Cardiac muscle cell (in vitro differentiated cells and primary cell): ENCODE measurements at regions not wholly inside any gene's neighbourhood (a gene's known extent, or its start where the extent isn't known, plus 50 kb on each side); places are given as distances from the start of the nearest gene placed in this dataset.

Experiments
- DNase-seq, 2 donors: peaks; one replicate each; pipeline versions ENCODE4 v3.0.0 to v3.0.0-alpha.2; 2010 to 2017; ENCODE audit warnings: low read depth in 1 of 2, low spot score in 1 of 2
- H3K27ac ChIP-seq: fragments of 200-600 bp; sonication (generic); 2 replicates; pipeline ENCODE4 v1.5.1; 2016
- H3K27me3 ChIP-seq: fragments of 200-600 bp; sonication (generic); 2 replicates; pipeline ENCODE4 v1.6.0; 2016; ENCODE audit warnings: control low read depth
- H3K36me3 ChIP-seq: fragments of 200-600 bp; sonication (generic); 2 replicates; pipeline ENCODE4 v1.5.1; 2016; ENCODE audit warnings: control low read depth
- H3K4me1 ChIP-seq: fragments of 200-600 bp; sonication (generic); 2 replicates; pipeline ENCODE4 v1.8.1; 2017; ENCODE audit warnings: low read depth, mild to moderate bottlenecking, mixed run types
- H3K4me3 ChIP-seq: fragments of 200-600 bp; sonication (generic); 2 replicates; pipeline ENCODE4 v1.5.1; 2016; ENCODE audit warnings: mild to moderate bottlenecking
- H3K9me3 ChIP-seq: fragments of 200-600 bp; sonication (generic); 2 replicates; pipeline ENCODE4 v1.5.1; 2017; ENCODE audit warnings: low read depth, mild to moderate bottlenecking, control low read depth
- TF ChIP-seq, protein P1 (sequence below): IDR thresholded peaks from 2 replicates; pipeline ENCODE4 v1.5.1; 2012; ENCODE audit warnings: low read depth, mild to moderate bottlenecking, low read length

DNA sequence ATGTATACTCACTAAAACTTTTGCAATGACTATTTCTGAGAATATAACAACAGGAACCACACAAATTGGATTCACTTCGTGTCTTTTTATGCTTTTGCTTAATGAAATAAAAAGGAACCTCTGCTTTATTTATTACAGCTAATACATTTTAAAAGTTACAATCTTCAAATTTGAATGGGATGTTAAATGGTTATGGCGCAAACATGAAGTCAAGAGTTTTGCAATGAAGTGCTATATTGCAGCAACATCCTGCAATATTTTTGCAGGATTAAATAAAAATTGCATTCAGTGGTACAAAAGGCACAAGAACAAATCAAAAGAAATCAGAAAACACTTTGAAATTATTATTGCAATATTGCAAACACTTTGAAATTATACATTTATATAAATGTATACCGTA lies 1519.0 kb upstream of the MIR17HG start:
- no peaks in the 10 kb centered on the region for H3K4me1 ChIP-seq
- H3K27ac ChIP-seq: no peak overlapping the region
- no peak for DNase-seq
- no peaks in the 10 kb centered on the region for H3K27me3 ChIP-seq
- H3K4me3 ChIP-seq: no peak overlapping the region
- TF ChIP-seq, protein P1, sequence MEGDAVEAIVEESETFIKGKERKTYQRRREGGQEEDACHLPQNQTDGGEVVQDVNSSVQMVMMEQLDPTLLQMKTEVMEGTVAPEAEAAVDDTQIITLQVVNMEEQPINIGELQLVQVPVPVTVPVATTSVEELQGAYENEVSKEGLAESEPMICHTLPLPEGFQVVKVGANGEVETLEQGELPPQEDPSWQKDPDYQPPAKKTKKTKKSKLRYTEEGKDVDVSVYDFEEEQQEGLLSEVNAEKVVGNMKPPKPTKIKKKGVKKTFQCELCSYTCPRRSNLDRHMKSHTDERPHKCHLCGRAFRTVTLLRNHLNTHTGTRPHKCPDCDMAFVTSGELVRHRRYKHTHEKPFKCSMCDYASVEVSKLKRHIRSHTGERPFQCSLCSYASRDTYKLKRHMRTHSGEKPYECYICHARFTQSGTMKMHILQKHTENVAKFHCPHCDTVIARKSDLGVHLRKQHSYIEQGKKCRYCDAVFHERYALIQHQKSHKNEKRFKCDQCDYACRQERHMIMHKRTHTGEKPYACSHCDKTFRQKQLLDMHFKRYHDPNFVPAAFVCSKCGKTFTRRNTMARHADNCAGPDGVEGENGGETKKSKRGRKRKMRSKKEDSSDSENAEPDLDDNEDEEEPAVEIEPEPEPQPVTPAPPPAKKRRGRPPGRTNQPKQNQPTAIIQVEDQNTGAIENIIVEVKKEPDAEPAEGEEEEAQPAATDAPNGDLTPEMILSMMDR: no peak
- no peaks in the 10 kb centered on the region for H3K9me3 ChIP-seq
- no peaks in the 10 kb centered on the region for H3K36me3 ChIP-seq

DNA sequence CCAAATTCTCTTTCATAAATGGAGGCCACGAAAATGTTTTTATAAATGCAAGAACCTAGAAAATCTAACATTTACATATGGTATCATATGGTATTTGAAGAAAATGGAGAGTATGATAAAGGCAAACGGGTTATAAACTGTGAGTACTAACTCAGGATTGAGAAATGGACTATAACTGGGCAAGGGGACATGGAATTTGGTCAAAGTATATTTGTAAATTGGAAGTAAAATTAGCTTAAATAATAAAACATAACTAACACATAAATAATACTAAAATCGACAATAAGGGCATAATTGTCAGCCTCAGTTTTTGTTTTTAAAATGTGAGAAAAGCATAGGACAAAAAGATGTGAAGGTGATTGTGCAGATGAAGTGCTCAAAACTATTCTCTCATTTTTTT lies 1516.3 kb upstream of the MIR17HG start:
- Histone ChIP-seq H3K36me3 (no peaks in the 10 kb centered on the region), H3K9me3 (no peaks in the 10 kb centered on the region), H3K4me3 (no peak overlapping the region), H3K4me1 (no peaks in the 10 kb centered on the region), H3K27me3 (no peaks in the 10 kb centered on the region), H3K27ac (no peak overlapping the region)
- TF ChIP-seq, protein P1: no peak
- DNase-seq: no peak

DNA sequence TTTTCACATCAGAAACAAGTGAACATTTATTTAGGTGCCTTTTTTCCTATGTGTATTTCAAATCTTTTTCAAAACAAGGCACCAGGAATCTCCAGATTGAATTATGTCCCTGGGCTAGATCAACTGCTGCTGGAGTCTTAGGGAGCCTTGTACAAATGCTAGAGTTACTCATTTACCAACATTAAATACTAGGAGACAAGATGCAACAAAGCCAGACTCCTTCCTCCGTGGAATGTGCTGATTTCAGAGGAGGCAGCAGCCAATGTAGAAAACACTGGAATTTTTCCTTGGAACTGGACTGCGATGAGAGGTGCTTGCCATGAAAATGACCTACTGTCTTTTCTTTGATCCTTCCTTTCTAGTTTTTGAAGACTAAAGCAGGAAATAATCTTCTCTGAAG lies 1514.7 kb upstream of the MIR17HG start:
- H3K4me1 ChIP-seq: no peaks in the 10 kb centered on the region
- no peak overlapping the region for H3K27ac ChIP-seq
- no peaks in the 10 kb centered on the region for H3K9me3 ChIP-seq
- DNase-seq: no peak
- H3K27me3 ChIP-seq: no peaks in the 10 kb centered on the region
- H3K36me3 ChIP-seq: no peaks in the 10 kb centered on the region
- TF ChIP-seq, protein P1: no peak
- H3K4me3 ChIP-seq: no peak overlapping the region

DNA sequence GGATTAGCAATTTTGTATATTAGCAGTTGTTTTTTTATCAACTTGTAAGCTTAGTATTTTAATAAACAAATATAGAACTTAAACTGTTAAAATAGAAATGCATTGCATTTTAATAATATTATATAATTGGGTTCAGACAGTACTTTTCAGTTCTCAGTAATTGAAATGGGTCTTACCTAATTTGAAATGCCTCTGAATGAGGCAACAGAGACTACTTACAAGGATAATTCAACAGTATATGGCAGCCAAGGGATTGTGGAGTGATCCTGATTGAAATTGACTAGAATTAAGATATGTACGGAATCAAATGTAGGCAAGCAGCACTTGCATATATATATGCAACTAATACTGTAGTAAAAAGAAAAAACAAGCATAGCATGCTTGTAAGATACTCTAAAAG lies 1503.9 kb upstream of the MIR17HG start:
- H3K27me3 ChIP-seq: no peaks in the 10 kb centered on the region
- no peak overlapping the region for H3K27ac ChIP-seq
- no peaks in the 10 kb centered on the region for H3K4me1 ChIP-seq
- no peak overlapping the region for H3K4me3 ChIP-seq
- DNase-seq: no peak
- H3K36me3 ChIP-seq: no peaks in the 10 kb centered on the region
- TF ChIP-seq, protein P1: no peak
- no peaks in the 10 kb centered on the region for H3K9me3 ChIP-seq

DNA sequence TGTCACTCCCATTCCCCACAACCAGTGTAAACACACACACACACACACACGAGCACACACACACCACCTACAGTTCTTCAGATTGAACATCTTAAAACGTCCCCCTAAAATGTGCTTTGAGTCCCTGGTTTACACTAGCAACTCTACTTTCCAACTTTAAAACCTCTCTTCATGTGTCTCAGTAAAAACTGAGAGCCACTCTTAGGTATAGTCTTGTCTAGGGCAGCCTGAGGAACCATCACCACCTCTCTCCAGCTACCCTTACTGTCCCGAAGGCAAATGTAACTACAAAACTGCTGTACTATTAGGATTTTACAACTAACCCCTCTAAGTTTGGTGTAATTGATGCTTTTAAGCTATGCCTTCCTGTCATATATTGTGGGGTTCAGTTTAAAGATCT lies 1501.6 kb upstream of the MIR17HG start:
- no peaks in the 10 kb centered on the region for H3K27me3 ChIP-seq
- no peak overlapping the region for H3K27ac ChIP-seq
- TF ChIP-seq, protein P1: no peak
- H3K4me3 ChIP-seq: no peak overlapping the region
- no peaks in the 10 kb centered on the region for H3K4me1 ChIP-seq
- H3K36me3 ChIP-seq: no peaks in the 10 kb centered on the region
- no peaks in the 10 kb centered on the region for H3K9me3 ChIP-seq
- DNase-seq: no peak

DNA sequence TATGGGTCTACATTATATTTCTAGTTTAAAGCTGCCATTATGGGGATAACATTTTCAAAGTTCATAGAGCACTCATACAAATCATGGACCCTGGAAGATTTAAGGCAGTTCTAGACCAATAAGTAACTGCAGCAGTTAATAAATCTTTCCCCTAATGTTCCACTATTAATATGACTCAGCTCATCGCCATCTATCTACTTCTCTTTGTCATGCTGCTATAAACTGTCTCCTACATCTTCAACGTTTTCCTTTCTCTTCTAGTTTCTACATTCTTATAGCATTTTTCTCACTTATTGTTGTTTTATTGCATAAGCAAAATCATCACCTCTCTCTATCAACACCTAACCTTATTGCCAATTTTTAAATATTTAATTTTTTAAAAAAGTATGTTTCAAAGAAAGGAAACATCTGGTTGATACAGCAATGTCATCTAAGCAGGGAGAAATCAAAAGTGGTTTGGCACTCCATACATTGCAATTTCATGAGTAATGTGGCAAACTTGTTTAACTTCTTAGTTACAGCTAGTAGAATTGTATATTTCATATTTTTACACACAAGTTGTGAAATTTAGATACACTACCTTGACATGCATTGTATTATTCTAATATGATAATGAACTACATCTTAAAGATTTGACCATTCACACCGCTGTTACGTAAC lies 1500.4 kb upstream of the MIR17HG start:
- H3K9me3 ChIP-seq: no peaks in the 10 kb centered on the region
- no peaks in the 10 kb centered on the region for H3K27me3 ChIP-seq
- no peaks in the 10 kb centered on the region for H3K4me1 ChIP-seq
- peak in 1 of 2 donors; percentile 28 for DNase-seq
- H3K27ac ChIP-seq: no peak overlapping the region
- no peaks in the 10 kb centered on the region for H3K36me3 ChIP-seq
- H3K4me3 ChIP-seq: no peak overlapping the region
- TF ChIP-seq, protein P1: no peak
